PC-9 (cell line): ENCODE measurements at regions not wholly inside any gene's neighbourhood (a gene's known extent, or its start where the extent isn't known, plus 50 kb on each side); places are given as distances from the start of the nearest gene placed in this dataset.

Experiments used
- BruUV-seq: library from RNA; stranded (reverse); fragments of 400-500 nt; replicated peaks from 2 replicates; lab custom pipeline; 2021; lab: Mats Ljungman, UMichigan
- CTCF ChIA-PET: fragments of 300-600 bp; sonication (Branson Sonifier 250); formaldehyde crosslinking; loops from one replicate; lab custom pipeline; 2022; ENCODE audit warnings: antibody characterized with exemption; lab: Charles Lee
- POLR2A ChIA-PET: fragments of 300-600 bp; sonication (Branson Sonifier 250); formaldehyde crosslinking; loops from one replicate; lab custom pipeline; 2022; ENCODE audit warnings: antibody characterized with exemption; ENCODE audit not compliant: unreplicated experiment; lab: Charles Lee
- DNase-seq, 2 experiments: peaks; one replicate each; pipeline versions ENCODE4 v3.0.0 to v3.0.0-alpha.2; 2015 to 2022; ENCODE audit warnings: mixed read lengths in 1 of 2
- H2AFZ ChIP-seq: fragments of 200-600 bp; sonication (generic); 2 replicates; pipeline ENCODE4 v1.8.1; 2017; ENCODE audit warnings: antibody characterized with exemption
- H3F3A ChIP-seq: fragments of 200-600 bp; sonication (generic); 2 replicates; pipeline ENCODE4 v1.8.1; 2017; ENCODE audit warnings: antibody characterized with exemption, mild to moderate bottlenecking, low read depth; ENCODE audit not compliant: insufficient read depth
- H3K27ac ChIP-seq: fragments of 200-600 bp; sonication (generic); 2 replicates; pipeline ENCODE4 v1.6.1; 2016; ENCODE audit warnings: mixed run types
- H3K27me3 ChIP-seq: fragments of 200-600 bp; sonication (generic); 2 replicates; pipeline ENCODE4 v1.6.1; 2016; ENCODE audit warnings: low read depth, mixed run types; ENCODE audit not compliant: insufficient read depth
- H3K36me3 ChIP-seq: fragments of 200-600 bp; sonication (generic); 2 replicates; pipeline ENCODE4 v1.6.1; 2016; ENCODE audit warnings: low read depth, mixed run types
- H3K4me1 ChIP-seq: fragments of 200-600 bp; sonication (generic); replicated peaks from 2 replicates; pipeline ENCODE4 v1.6.1; 2016; ENCODE audit warnings: mixed run types; ENCODE audit not compliant: insufficient read depth
- H3K4me2 ChIP-seq: fragments of 200-600 bp; sonication (generic); 2 replicates; pipeline ENCODE4 v1.6.1; 2017; ENCODE audit warnings: mixed run types
- H3K4me3 ChIP-seq: fragments of 200-600 bp; sonication (generic); 2 replicates; pipeline ENCODE4 v1.6.1; 2016; ENCODE audit warnings: mixed run types
- H3K79me2 ChIP-seq: fragments of 200-600 bp; sonication (generic); 2 replicates; pipeline ENCODE4 v1.6.1; 2017; ENCODE audit warnings: low read depth, mixed run types
- H3K9me2 ChIP-seq: fragments of 200-600 bp; sonication (generic); 2 replicates; pipeline ENCODE4 v1.8.1; 2017; ENCODE audit warnings: mild to moderate bottlenecking; ENCODE audit not compliant: insufficient read depth
- H3K9me3 ChIP-seq: fragments of 200-600 bp; sonication (generic); 2 replicates; pipeline ENCODE4 v1.8.1; 2016; ENCODE audit warnings: low read depth; ENCODE audit not compliant: insufficient read depth
- H4K20me1 ChIP-seq: fragments of 200-600 bp; sonication (generic); 2 replicates; pipeline ENCODE4 v1.8.1; 2017; ENCODE audit not compliant: insufficient read depth
- EZH2 ChIP-seq: fragments of 200-600 bp; sonication (generic); IDR thresholded peaks from 2 replicates; pipeline ENCODE4 v1.8.0; 2017; ENCODE audit warnings: antibody characterized with exemption, low read depth
- intact Hi-C: fragments of 100-400 bp; cut with micrococcal nuclease; formaldehyde crosslinking; loops from one replicate; pipeline ENCODE4 v1.10.0; 2022; ENCODE audit not compliant: unreplicated experiment
- TF ChIP-seq, protein P1 (sequence below): fragments of 200-600 bp; sonication (generic); conservative IDR thresholded peaks from 2 replicates; pipeline ENCODE4 v1.6.1; 2017; ENCODE audit warnings: mixed run types, antibody characterized with exemption, mild to moderate bottlenecking, moderate library complexity

DNA sequence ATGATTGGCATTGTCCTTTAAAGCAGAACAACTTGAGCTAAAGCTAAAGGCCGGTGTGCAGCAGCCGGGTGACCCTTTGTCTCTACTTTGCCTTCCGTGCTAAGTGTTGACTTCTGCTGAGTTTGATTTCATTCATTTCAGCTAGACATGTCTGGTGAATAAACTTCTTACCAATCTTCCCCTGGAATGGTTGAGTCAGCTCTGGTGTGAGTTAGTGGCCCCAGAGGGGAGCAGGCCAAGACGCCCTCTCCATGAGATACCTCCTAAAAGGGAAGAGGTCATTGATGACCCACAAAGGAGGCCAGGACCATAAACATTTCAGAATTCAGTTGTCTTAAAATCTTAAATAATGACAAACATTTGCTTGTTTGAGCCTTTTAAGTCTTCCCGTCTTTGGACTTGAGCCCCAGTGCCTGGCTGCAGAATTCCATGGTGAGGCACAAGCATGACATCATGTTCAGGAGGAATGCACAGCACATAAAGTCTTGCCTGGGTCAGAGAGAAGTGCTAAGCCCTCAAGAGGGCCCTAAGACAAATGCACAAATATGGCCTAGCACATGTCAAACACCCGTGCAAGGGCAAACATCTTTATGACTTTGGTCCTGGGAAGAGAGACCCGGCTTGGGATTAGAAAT, 96.3 kb upstream of the NEDD9 start:
- BruUV-seq: no TSS peak
- Histone ChIP-seq H3K4me1 (no peaks in the 10 kb centered on the region), H3K9me2 (no peaks in the 10 kb centered on the region), H3K79me2 (no peaks in the 10 kb centered on the region), H3K27me3 (no peaks in the 10 kb centered on the region), H3F3A (no peaks in the 10 kb centered on the region), H3K4me3 (no peak overlapping the region), H2AFZ (no peak overlapping the region), H3K4me2 (no peak overlapping the region), H4K20me1 (no peaks in the 10 kb centered on the region), H3K9me3 (no peaks in the 10 kb centered on the region), H3K36me3 (no peaks in the 10 kb centered on the region), H3K27ac (no peak overlapping the region)
- DNase-seq: no peak
- intact Hi-C loops: no loop called here
- TF ChIP-seq, protein P1, sequence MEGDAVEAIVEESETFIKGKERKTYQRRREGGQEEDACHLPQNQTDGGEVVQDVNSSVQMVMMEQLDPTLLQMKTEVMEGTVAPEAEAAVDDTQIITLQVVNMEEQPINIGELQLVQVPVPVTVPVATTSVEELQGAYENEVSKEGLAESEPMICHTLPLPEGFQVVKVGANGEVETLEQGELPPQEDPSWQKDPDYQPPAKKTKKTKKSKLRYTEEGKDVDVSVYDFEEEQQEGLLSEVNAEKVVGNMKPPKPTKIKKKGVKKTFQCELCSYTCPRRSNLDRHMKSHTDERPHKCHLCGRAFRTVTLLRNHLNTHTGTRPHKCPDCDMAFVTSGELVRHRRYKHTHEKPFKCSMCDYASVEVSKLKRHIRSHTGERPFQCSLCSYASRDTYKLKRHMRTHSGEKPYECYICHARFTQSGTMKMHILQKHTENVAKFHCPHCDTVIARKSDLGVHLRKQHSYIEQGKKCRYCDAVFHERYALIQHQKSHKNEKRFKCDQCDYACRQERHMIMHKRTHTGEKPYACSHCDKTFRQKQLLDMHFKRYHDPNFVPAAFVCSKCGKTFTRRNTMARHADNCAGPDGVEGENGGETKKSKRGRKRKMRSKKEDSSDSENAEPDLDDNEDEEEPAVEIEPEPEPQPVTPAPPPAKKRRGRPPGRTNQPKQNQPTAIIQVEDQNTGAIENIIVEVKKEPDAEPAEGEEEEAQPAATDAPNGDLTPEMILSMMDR: no peak
- CTCF ChIA-PET: interaction anchor here (0.6 kb wide), 1 partner anchor 1004 kb away, joined by 7 read pairs; no protein-coding TSS in a partner anchor
- POLR2A ChIA-PET: no interaction called here

DNA sequence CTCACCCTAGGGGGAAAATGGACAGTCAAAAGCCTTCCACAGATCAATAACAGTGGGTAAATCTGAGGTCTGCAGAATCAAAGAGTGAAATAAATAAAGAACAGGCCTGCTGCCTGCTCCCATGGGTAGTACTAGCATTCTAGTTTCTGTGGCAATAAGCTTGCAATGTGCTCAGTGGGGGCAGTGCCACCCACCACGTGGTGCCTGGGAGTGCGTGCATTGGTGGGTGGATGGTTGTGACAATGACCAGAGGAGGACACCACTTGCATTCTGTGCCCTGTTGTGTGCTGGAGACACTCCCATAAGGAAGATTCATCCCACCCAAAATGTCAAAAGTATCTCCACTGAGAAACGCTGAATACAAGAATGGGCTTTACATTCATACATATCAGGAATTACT, 95.5 kb upstream of the NEDD9 start:
- BruUV-seq: no TSS peak
- no peaks in the 10 kb centered on the region for H4K20me1 ChIP-seq
- no peak for DNase-seq
- H3K27ac ChIP-seq: no peak overlapping the region
- no peaks in the 10 kb centered on the region for H3F3A ChIP-seq
- no peaks in the 10 kb centered on the region for H3K9me2 ChIP-seq
- no peak overlapping the region for H2AFZ ChIP-seq
- no peak overlapping the region for H3K4me2 ChIP-seq
- H3K9me3 ChIP-seq: no peaks in the 10 kb centered on the region
- no peaks in the 10 kb centered on the region for H3K27me3 ChIP-seq
- TF ChIP-seq, protein P1: no peak
- TF ChIP-seq EZH2: no peak
- ChIA-PET POLR2A (no interaction called here), CTCF (no interaction called here)
- no peaks in the 10 kb centered on the region for H3K4me1 ChIP-seq
- intact Hi-C loops: no loop called here
- no peaks in the 10 kb centered on the region for H3K79me2 ChIP-seq
- H3K36me3 ChIP-seq: no peaks in the 10 kb centered on the region
- no peak overlapping the region for H3K4me3 ChIP-seq

DNA sequence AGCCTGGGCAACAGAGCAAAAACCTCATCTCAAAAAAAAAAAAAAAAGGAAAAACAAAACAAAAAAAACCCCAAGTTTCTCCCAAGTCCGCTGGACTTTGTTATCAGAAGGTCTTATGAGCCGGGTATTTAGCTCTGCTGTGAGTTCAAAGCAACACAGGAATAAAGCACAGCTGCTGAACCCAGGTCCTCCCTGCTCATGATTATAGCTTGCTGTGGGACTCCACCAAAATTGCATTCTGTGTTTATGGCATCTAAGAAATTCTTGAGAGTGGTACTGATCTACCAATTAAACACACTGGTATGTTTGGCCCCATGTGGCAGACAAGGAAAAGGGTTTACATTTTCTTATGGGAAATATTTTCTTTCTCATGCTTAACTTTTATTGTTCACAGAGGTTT, 93.6 kb upstream of the NEDD9 start:
- TF ChIP-seq, protein P1: no peak
- no peak for TF ChIP-seq EZH2
- Histone ChIP-seq H3K4me1 (no peaks in the 10 kb centered on the region), H3F3A (no peaks in the 10 kb centered on the region), H3K4me3 (no peak overlapping the region), H2AFZ (no peak overlapping the region), H4K20me1 (no peaks in the 10 kb centered on the region), H3K27ac (no peak overlapping the region), H3K9me3 (no peaks in the 10 kb centered on the region), H3K4me2 (no peak overlapping the region), H3K9me2 (no peaks in the 10 kb centered on the region), H3K36me3 (no peaks in the 10 kb centered on the region), H3K79me2 (no peaks in the 10 kb centered on the region), H3K27me3 (no peaks in the 10 kb centered on the region)
- CTCF ChIA-PET: interaction anchor here (0.5 kb wide), 1 partner anchor 144 kb away, joined by 3 read pairs; no protein-coding TSS in a partner anchor
- POLR2A ChIA-PET: no interaction called here
- DNase-seq: no peak
- BruUV-seq: no TSS peak
- intact Hi-C loops: no loop called here
